ENCODE measurements at regions not wholly inside any gene's neighbourhood (a gene's known extent, or its start where the extent isn't known, plus 50 kb on each side); places are given as distances from the start of the nearest gene placed in this dataset.
A peak's percentile ranks its signal among the peaks of the same experiment; 100 is the strongest.
"Not testable (repeated sequence)": the region's sequence is repeated elsewhere in the genome, so short reads cannot be mapped to it uniquely, and the experiment has no call there.

DNA sequence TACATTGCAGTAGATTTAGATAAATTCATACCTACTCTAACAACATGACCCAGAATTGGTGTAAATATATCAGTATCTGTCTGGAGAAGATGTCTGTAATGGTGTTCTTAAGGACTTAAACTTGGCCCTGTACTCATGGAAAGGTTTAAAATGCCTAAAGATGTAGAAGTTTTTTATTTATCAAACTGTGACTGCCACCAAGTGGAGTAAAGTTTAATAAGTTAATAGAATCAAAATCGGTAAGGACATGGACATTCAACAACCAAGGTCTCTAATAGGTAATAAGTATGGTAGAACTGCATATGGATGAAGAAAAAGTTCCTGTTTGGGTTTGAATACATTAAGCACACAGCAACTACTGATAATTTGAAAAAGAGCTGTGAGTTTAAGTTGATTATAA is 474.0 kb upstream of the NDST3 start:
- DNase-seq (ENCODE audit: low spot score), result peak; percentile 64

DNA sequence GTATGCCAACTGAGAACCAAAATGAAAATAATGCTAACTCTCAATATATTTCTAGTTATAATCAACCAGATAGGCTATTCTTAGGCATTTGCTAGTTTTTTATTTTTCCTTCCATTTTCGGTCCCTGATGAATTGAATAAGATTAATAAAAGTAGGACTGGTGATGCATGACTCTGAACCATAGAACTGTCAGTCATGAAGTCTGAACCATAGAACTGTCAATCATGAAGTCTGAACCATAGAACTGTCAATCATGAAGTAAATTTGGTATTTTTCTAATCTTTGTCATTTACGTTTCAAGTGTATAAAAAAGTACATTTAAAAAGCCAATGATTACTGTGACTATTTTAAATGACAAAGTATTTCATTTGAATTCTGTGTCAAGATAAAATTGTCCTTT is 460.2 kb upstream of the NDST3 start:
- no peak for DNase-seq (ENCODE audit: low spot score)

- no peak for DNase-seq (ENCODE audit: low spot score)
Observed at GRCh38 chr4:117575850-117576249, 458.4 kb upstream of the NDST3 start.

DNA sequence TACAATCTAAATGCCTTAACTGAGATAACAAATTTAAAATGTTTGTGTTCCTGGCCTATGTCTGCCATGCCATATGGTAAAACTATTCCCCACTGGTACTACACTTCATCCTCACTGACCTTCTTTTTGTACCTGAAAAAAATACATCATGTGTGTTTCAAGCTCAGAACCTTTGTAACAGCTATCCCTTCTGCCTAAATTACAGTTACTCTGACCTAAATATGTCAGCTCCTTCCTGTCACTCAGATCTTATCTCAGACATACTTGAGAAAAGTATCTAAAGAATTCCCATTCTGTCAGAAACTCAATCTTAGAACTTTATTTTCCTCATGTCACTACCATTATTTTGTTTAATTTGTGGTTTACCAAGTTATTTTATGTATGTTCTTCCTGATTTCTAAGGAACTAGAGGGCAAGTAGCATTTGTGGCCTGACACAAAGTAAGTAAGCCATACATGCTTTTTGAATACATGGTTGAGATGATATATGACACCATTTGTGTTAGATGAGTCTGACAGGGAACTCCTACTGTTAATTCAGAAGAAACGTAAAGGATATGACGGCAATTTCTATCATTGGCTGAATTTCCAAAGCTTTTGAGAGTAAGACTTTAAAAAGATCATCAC is 456.5 kb upstream of the NDST3 start:
- no peak for DNase-seq (ENCODE audit: low spot score)

DNA sequence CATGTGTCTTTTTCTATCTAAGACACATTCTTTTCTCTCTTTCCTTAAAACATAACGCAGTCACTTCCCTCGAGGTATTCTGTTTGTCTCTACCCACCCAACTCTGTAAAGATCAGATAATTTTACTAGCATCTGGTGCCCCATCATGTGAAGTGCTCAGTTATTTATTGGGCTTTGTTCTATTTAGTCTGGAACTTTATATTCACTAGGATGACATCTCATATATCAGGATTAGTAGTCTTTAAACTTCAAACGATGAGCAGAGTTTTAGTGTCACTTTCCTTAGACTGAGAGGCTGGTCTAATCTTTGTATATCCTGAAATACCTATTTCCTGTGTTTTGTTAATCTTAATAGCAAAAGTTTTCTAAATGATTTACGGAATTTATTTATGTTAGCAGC is 445.5 kb upstream of the NDST3 start:
- no peak for DNase-seq (ENCODE audit: low spot score)

GRCh38 chr4:117596917-117597480 is 437.3 kb upstream of the NDST3 start:
- DNase-seq (ENCODE audit: low spot score), result no peak

- DNase-seq (ENCODE audit: low spot score), result not testable (repeated sequence)
Observed at GRCh38 chr4:117599393-117599792, 434.9 kb upstream of the NDST3 start.

DNA sequence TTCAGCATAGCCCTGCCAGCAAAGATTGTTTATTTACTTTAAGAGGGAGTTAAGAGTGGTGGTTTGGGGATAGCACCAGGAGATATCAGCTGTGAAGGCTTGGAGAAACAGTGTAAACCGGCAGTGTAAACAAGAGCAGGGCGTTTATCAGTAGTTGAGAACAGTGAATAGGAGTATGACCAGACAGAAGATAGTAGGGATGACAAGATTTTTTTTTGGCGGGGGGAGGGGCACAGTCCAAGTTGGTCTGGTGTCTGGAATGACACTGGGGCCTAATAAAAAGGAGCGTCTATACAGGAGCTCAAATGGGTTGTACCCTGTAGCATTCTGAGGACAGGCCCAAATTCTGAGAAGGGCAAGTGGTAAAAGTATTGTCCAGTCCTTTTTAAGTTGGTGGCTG is 433.4 kb upstream of the NDST3 start:
- not testable (repeated sequence) for DNase-seq (ENCODE audit: low spot score)

GRCh38 chr4:117610706-117611308 is 423.5 kb upstream of the NDST3 start:
- no peak for DNase-seq (ENCODE audit: low spot score)

DNA sequence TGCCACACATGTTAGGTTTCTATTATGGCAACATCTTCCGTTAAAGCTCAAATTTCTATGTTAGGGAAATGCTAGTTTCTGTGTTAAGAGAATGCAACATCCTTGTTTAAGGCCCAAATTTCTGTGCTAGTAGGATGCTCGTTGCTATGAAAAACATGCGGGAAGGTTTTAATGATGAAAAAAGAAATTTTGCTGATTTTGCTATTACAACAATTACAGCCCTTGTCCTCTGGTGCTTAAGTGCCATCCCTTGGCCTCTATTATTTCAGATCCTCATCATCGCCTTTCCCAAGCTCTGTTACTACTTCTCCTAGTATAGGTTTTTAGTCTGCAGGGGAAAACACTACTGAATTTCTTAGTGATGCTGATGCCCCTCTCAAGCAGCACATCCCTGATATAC is 412.6 kb upstream of the NDST3 start:
- DNase-seq (ENCODE audit: low spot score), result no peak

GRCh38 chr4:117623326-117623725 is 411.0 kb upstream of the NDST3 start:
- DNase-seq (ENCODE audit: low spot score), result peak; percentile 23

DNA sequence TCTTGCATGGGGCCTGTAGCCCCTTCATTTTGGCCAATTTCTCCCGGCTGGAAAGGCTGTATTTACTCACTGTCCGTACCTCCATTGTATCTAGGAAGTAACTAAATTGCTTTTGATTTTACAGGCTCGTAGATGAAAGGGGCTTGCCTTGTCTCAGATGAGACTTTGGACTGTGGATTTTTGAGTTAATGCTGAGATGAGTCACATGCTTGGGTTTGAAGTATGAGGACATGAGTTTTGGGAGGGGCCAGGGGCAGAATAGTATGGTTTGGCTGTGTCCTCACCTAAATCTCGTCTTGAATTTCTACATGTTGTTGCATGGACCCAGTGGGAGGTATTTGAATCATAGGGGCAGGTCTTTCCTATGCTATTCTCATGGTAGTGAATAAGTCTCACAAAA is 407.6 kb upstream of the NDST3 start:
- DNase-seq (ENCODE audit: low spot score), result no peak

DNA sequence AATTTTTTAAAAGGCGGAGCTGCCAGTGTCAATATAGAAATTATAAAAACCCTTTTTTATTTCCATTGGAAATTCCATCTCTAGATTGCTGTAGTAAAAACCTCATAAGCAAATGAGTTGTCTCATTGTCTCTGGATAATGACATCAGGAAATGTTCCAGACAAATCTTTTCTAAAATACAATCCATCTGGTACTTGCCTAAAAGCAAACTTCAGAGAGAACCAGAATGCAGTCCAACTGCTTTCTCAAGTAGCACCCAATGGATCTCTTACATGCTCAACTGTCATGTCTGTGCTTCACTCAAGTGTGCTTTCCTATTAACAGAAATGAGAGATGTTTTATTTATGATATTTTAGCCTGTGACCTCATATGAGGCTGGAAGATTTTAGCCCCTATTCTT is 399.6 kb upstream of the NDST3 start:
- DNase-seq (ENCODE audit: low spot score), result no peak

DNA sequence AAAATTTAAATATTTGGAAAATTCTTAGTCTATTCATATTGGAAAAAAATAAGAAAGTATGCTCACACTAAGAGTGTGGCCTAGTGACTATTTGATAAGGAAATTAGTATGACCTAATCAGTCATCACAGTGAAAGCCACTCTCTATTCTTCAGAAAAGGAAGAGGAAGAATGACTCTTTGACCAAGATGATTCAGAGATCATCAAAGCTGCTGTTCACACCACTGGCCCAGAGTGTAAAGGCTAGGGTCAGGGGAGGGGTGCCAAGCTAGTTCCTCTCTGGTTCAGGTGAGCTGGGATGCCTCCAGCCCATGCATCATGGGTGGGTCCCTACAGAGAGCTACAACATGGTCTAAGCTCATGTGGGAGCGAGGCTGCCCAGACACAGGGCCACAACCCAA is 396.9 kb upstream of the NDST3 start:
- DNase-seq (ENCODE audit: low spot score), result peak; percentile 58

- DNase-seq (ENCODE audit: low spot score), result no peak
Observed at GRCh38 chr4:117640836-117641235, 393.4 kb upstream of the NDST3 start.

- DNase-seq (ENCODE audit: low spot score), result no peak
Observed at GRCh38 chr4:117641519-117641918, 392.8 kb upstream of the NDST3 start.

GRCh38 chr4:117654079-117654478 is 380.2 kb upstream of the NDST3 start:
- DNase-seq (ENCODE audit: low spot score), result no peak

- no peak for DNase-seq (ENCODE audit: low spot score)
Observed at GRCh38 chr4:117660668-117661067, 373.6 kb upstream of the NDST3 start.

DNA sequence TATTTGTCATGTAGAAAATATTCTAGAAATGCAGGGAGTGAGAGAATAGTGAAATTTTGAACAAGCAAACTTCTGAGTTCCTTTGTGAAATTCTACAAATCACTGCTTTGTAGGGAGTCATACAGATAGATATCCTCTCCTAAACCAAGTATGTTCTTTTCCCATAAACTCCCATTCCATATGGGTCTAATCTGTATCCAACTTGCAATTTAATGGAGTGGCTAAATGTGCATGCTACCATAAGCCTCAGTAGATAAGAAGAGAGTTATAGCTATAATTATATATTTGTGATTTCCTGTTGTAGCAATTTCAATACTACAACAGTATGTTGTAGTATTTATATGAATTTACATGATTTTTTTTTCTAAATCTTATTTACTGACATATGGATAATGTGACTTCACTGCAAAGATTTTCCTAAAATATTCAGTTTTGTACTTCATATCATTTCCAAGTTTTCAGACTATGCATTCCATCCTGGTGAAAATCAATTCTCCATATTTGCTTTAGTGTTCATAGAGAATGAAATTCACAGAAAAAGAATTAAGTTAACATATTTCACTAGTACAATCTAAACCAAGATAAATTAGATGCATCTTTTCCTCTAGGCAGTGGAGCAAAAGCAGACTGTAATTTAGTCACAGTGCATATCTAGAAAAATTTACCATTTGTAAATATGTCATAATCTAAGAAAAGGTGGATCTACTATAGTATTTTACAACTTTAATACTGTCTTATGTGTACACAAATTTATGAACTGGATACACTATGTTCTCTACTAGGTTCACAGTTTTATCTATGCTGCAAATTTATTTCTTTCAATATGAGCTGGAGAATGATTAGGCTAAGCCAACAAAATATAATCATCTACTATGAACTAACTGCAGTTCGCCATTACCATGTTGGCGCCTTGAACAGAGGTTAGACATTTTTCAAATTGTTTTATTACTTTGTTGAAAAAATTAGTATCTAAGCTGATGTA is 372.9 kb upstream of the NDST3 start:
- no peak for DNase-seq (ENCODE audit: low spot score)

DNA sequence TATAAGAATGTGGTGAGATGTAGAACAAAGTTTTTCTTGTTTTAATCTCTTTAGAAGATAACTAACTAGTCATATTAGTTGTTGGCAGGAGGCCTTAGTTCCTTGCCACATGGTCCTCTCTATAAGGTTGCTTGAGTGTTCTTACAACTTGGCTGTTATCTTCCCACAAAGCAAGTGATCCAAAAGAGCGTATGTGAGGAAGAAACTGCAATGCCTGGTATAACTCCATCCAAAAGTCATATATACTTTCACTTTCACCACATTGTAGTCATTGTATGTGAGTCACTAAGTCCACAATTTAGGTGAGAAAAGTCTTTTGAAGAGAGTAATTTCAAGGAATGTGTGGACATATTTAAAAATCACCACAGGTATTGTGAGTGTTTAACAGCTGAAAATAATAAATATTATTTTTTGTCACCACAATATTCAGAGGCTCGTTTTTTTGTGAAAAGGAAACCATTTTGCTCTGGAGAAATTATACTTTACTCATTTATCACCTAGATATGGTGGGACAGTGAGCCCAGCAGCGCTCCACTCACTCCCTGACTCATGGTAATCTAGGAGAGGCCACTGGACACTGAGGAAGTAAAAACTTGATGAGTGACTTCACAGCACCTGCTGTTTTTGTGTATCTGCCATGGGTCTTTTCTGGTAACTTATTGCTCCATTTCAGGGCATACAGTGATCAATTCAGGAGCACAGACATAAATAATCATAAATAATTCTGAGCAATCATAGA is 369.4 kb upstream of the NDST3 start:
- peak; percentile 33 for DNase-seq (ENCODE audit: low spot score)

GRCh38 chr4:117676153-117676552 is 358.1 kb upstream of the NDST3 start:
- DNase-seq (ENCODE audit: low spot score), result no peak

- DNase-seq (ENCODE audit: low spot score), result no peak
Observed at GRCh38 chr4:117678861-117679260, 355.4 kb upstream of the NDST3 start.
